HepG2 (cell line): ENCODE measurements at regions not wholly inside any gene's neighbourhood (a gene's known extent, or its start where the extent isn't known, plus 50 kb on each side); places are given as distances from the start of the nearest gene placed in this dataset.

ENCODE experiments used
- ATAC-seq: fragments of 200-7000 bp; cut with Tn5 transposase; 3 replicates; pipeline ENCODE4 v1.9.1; 2020; ENCODE audit warnings: mild to moderate bottlenecking, moderate library complexity
- BruUV-seq: library from RNA; stranded (reverse); fragments of 400-500 nt; replicated peaks from 2 replicates; lab custom pipeline; 2021; lab: Mats Ljungman, UMichigan
- CTCF ChIA-PET: fragments of 300-600 bp; formaldehyde crosslinking; extraction: SDS; loops from one replicate; lab custom pipeline; 2021; ENCODE audit warnings: low total read pairs, inconsistent platforms, low intra/inter-chr PET ratio; lab: Yijun Ruan, JAX
- POLR2A ChIA-PET: fragments of 350-600 bp; sonication (Branson Sonifier 250); formaldehyde crosslinking; loops from one replicate; lab custom pipeline; 2020; ENCODE audit warnings: antibody characterized with exemption, inconsistent platforms; lab: Yijun Ruan, JAX
- DNase-seq: peaks from one replicate; pipeline ENCODE4 v3.0.0-alpha.2; 2015; ENCODE audit warnings: low spot score
- FAIRE-seq: peaks from 3 replicates; lab custom pipeline; 2011; peaks lifted over from hg19 to GRCh38; lab: Jason Lieb, UNC
- H2AFZ ChIP-seq: one replicate; pipeline ENCODE4 v1.6.1; 2011; ENCODE audit warnings: low read length, inconsistent platforms
- H3K27ac ChIP-seq: fragments of 300-600 bp; 3 replicates; pipeline ENCODE4 v1.8.0; 2011; ENCODE audit warnings: mixed run types, mild to moderate bottlenecking, mixed read lengths, low read length, inconsistent platforms; ENCODE audit not compliant: insufficient read depth; ENCODE audit errors: extremely low read length
- H3K27me3 ChIP-seq, 2 experiments: fragments of 200-600 bp in 1 of 2; 2 replicates in 1 of 2; 3 replicates in 1 of 2; pipeline versions ENCODE4 v1.6.0 to v1.8.0; 2011; ENCODE audit warnings: low read length in 2 of 2, mild to moderate bottlenecking in 2 of 2, moderate library complexity in 2 of 2, inconsistent platforms in 1 of 2; ENCODE audit not compliant: insufficient read depth in 2 of 2, control insufficient read depth in 1 of 2
- H3K36me3 ChIP-seq, 2 experiments: fragments of 200-600 bp in 1 of 2; replicated peaks in 1 of 2; 2 replicates in 1 of 2; 3 replicates in 1 of 2; pipeline versions ENCODE4 v1.5.1 to v1.8.0; 2011; ENCODE audit warnings: low read length in 2 of 2, inconsistent platforms in 1 of 2; ENCODE audit not compliant: insufficient read depth in 2 of 2, control insufficient read depth in 1 of 2
- H3K4me1 ChIP-seq: 2 replicates; pipeline ENCODE4 v1.5.1; 2012; ENCODE audit warnings: low read length, inconsistent platforms; ENCODE audit not compliant: insufficient read depth
- H3K4me2 ChIP-seq: 2 replicates; pipeline ENCODE4 v1.6.0; 2011; ENCODE audit warnings: low read depth, low read length, inconsistent platforms
- H3K4me3 ChIP-seq, 3 experiments: fragments of 200-600 bp in 1 of 3; sonication (generic), shearing (Covaris generic) in 1 of 3; replicated peaks in 1 of 3; 2 replicates each; pipeline ENCODE4 v1.5.1; 2011 to 2016; ENCODE audit warnings: low read length in 3 of 3, inconsistent platforms in 2 of 3, low read depth in 2 of 3, mild to moderate bottlenecking in 2 of 3, control low read depth in 1 of 3, mixed read lengths in 1 of 3; ENCODE audit not compliant: insufficient read depth in 1 of 3
- H3K79me2 ChIP-seq: one replicate; pipeline ENCODE4 v1.6.1; 2011; ENCODE audit warnings: low read length, inconsistent platforms; ENCODE audit not compliant: insufficient read depth
- H3K9ac ChIP-seq: 2 replicates; pipeline ENCODE4 v1.6.0; 2011; ENCODE audit warnings: mild to moderate bottlenecking, low read depth, low read length, inconsistent platforms; ENCODE audit not compliant: insufficient read depth
- H3K9me3 ChIP-seq: 2 replicates; pipeline ENCODE4 v1.5.1; 2012; ENCODE audit warnings: mild to moderate bottlenecking, low read length
- H4K20me1 ChIP-seq: 2 replicates; pipeline ENCODE4 v1.6.0; 2011; ENCODE audit warnings: inconsistent platforms, mild to moderate bottlenecking, low read length, moderate library complexity; ENCODE audit not compliant: insufficient read depth
- BHLHE40 ChIP-seq: IDR thresholded peaks from 2 replicates; pipeline ENCODE4 v1.6.1; 2011; ENCODE audit warnings: low read length, improper control_type of control experiment
- CSRNP1 ChIP-seq: sonication (generic); formaldehyde crosslinking; IDR thresholded peaks from 2 replicates; pipeline ENCODE4 v1.8.1; 2023; ENCODE audit warnings: mild to moderate bottlenecking, missing genetic modification reagents
- FOXK2 ChIP-seq: fragments of 450-650 bp; IDR thresholded peaks from 2 replicates; pipeline ENCODE4 v1.6.1; 2016
- POGK ChIP-seq: sonication (generic); formaldehyde crosslinking; conservative IDR thresholded peaks from 2 replicates; pipeline ENCODE4 v1.8.0; 2022; ENCODE audit warnings: mild to moderate bottlenecking, moderate library complexity, missing genetic modification reagents
- PRDM10 ChIP-seq: sonication (generic); formaldehyde crosslinking; IDR thresholded peaks from 2 replicates; pipeline ENCODE4 v1.4.0; 2020; ENCODE audit warnings: low read depth, missing genetic modification reagents
- RARG ChIP-seq: sonication (generic); formaldehyde crosslinking; IDR thresholded peaks from 2 replicates; pipeline ENCODE4 v1.4.0; 2020; ENCODE audit warnings: low read depth, mild to moderate bottlenecking, missing genetic modification reagents
- REL ChIP-seq: sonication (generic); formaldehyde crosslinking; conservative IDR thresholded peaks from 2 replicates; pipeline ENCODE4 v1.8.0; 2022; ENCODE audit warnings: mild to moderate bottlenecking, missing genetic modification reagents, moderate library complexity
- SIN3B ChIP-seq: fragments of 150-350 bp; IDR thresholded peaks from 2 replicates; pipeline ENCODE4 v1.6.1; 2014; ENCODE audit warnings: low read length
- ZHX1 ChIP-seq: sonication (generic); formaldehyde crosslinking; IDR thresholded peaks from 2 replicates; pipeline ENCODE4 v1.8.1; 2022; ENCODE audit warnings: low read depth, mild to moderate bottlenecking, missing genetic modification reagents
- ZKSCAN1 ChIP-seq: fragments of 150-350 bp; IDR thresholded peaks from 2 replicates; pipeline ENCODE4 v1.6.1; 2014; ENCODE audit warnings: low read length
- ZNF670 ChIP-seq: sonication (generic); formaldehyde crosslinking; IDR thresholded peaks from 2 replicates; pipeline ENCODE4 v1.8.0; 2022; ENCODE audit warnings: mild to moderate bottlenecking, missing genetic modification reagents, borderline replicate concordance
- WGBS: methylation state at CpG from one replicate; pipeline ENCODE4 v1.1.6; 2017; ENCODE audit warnings: low lambda C conversion rate; 5-methylcytosine and 5-hydroxymethylcytosine counted together
- in situ Hi-C: cut with HindIII; loops from 2 replicates; pipeline ENCODE4 v1.10.0; 2017; ENCODE audit warnings: low pct_unique_long_range_greater_than_20kb; ENCODE audit not compliant: extremely low pct_ligation_motif_present
- intact Hi-C: fragments of 100-400 bp; cut with micrococcal nuclease; formaldehyde crosslinking; loops from one replicate; pipeline ENCODE4 v1.10.0; 2022; ENCODE audit not compliant: unreplicated experiment

- CTCF ChIA-PET = no interaction called here
- in situ Hi-C loops = no loop called here
- intact Hi-C loops = no loop called here
- Histone ChIP-seq H3K4me3 (no peak overlapping the region), H3K4me2 (no peak overlapping the region), H3K27me3 (peaks cover 5 to 20% of the 10 kb centered on the region in 2 experiments; a peak in 4 of 5 replicates), H3K27ac (no peak overlapping the region), H3K79me2 (no peaks in the 10 kb centered on the region), H3K36me3 (no peaks in the 10 kb centered on the region), H3K9ac (no peak overlapping the region), H4K20me1 (no peaks in the 10 kb centered on the region), H2AFZ (no peak overlapping the region), H3K9me3 (no peaks in the 10 kb centered on the region), H3K4me1 (no peaks in the 10 kb centered on the region)
- no TSS peak for BruUV-seq
- no peak for FAIRE-seq
- DNase-seq = no peak
- WGBS = 34% methylated on average over 12 of the region's 12 CpGs
- ATAC-seq = no peak; the same call in 2 of the 3 replicates
- POLR2A ChIA-PET = no interaction called here
- TF ChIP-seq REL (CRISPR knock-in tag) (no peak), POGK (CRISPR knock-in tag) (no peak), PRDM10 (CRISPR knock-in tag) (no peak), ZNF670 (CRISPR knock-in tag) (no peak), RARG (CRISPR knock-in tag) (no peak), CSRNP1 (CRISPR knock-in tag) (no peak), ZKSCAN1 (no peak), SIN3B (no peak), FOXK2 (no peak), BHLHE40 (no peak), ZHX1 (CRISPR knock-in tag) (no peak)
Measured at GRCh38 chr2:2874805-2875204, 502.8 kb downstream of the EIPR1 start.
